ENCODE measurements at regions not wholly inside any gene's neighbourhood (a gene's known extent, or its start where the extent isn't known, plus 50 kb on each side); places are given as distances from the start of the nearest gene placed in this dataset.

DNA sequence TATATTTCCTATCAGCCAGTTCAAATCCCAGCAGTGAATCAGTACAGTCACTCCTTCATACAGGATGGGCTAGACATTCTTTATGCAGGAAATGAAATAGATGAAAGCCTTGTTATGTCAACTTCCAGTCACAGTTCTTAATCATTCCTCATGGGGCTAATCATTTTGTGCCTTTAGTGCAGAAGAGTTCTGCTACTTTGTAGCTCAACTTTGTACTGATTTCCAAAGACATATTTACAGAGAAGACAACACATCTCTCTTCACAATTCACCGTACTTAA is 593.9 kb upstream of the NETO1 start:
- no peak for TF ChIP-seq JUND (IDR thresholded peaks at IDR 0.05; ENCODE audit: low read depth)
- in situ Hi-C loops (cut with HindIII; ENCODE audit: low pct_unique_long_range_greater_than_20kb, low sequenced_read_pairs), result no loop called here
- no peak for DNase-seq (ENCODE audit: low read depth in 1 of 2, low spot score in 1 of 2)

DNA sequence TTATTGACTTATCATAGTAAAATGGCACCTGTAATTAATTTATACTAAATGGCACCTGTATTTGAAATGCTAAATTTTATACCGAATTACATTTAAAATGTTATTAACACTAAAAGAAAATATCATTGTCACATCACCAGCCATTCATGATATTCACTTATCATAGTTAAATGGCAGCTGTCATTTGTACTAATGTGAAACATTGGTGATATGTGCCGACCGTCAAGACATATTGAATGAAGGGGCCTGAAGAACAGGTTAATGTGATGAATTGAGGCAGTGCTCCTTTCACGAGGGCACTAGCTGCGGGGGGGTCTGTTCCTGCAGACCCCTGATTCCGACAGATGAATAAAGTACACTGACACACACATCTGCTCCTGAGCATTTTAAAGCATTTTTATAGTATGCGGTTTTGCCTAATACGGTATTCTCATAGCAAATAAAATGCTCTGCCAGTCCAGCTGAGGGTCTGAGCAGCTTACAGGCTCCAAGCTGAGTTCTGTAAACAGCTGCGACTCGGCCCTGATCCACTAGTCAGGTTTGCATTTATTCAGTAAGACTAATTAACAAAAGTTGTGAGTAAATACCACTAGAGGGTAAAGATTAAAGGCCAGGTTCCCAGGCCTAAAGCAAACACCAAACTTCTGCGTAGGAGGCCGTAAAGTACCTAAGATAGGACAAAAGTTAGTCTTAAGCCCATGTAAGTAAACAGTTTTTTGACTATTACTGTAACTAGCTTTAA is 593.4 kb upstream of the NETO1 start:
- in situ Hi-C loops (cut with HindIII; ENCODE audit: low pct_unique_long_range_greater_than_20kb, low sequenced_read_pairs), result no loop called here
- no peak for TF ChIP-seq JUND (IDR thresholded peaks at IDR 0.05; ENCODE audit: low read depth)
- DNase-seq (ENCODE audit: low read depth in 1 of 2, low spot score in 1 of 2), result no peak

DNA sequence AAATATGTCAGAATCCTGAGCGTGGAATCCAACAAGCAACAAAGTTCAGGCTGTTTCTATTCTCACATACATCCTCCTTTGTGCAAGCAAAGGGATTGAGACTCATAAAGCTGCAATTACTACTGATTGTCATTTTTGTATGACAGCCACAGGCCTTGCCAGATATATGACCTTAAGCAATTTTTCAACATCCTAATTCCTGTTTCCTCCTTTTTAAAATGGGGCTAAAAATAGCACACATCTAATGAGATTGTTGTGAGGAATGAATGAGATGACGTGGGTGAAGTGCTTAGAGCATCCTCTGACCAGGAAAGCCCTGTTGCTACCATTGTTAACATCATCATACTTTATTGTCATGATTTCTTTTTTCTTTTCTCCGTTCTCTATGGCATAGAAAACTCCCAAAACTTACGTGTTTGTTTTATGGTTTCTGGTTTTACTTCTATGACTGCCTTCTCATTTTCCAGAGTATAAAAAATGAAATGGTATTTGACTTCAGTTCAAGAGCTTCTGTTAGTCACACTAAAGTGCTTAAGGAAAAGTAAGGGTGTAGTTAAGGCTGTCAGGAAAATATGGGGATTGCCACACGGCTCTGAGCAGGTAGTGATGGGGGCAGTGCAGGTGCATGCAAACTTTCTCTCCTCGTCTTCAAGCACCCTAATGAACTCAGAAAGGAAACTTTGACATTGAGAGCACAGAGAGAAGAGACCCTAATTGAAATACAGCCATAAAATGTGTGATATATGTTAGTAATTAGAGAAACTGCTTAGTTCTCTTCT is 590.6 kb upstream of the NETO1 start:
- DNase-seq (ENCODE audit: low read depth in 1 of 2, low spot score in 1 of 2), result no peak
- in situ Hi-C loops (cut with HindIII; ENCODE audit: low pct_unique_long_range_greater_than_20kb, low sequenced_read_pairs), result no loop called here
- no peak for TF ChIP-seq JUND (IDR thresholded peaks at IDR 0.05; ENCODE audit: low read depth)

DNA sequence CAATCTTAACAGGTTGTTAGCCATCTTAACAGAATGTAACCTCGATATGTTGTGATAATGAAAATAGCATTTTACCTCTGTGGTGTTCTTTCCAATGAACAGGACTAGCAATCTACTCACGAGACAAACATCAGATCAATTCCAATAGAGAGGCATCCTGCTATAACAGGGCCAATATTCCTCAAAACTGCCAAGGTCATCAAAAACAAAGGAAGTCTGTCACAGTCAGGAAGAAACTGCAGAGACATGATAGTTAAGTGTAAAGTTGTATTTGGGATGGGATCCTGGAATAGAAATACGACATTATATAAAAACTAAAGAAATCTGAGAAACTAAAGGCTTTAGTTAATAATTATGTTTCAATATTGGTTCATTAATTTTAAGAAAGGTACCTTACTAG is 588.9 kb upstream of the NETO1 start:
- no peak for DNase-seq (ENCODE audit: low read depth in 1 of 2, low spot score in 1 of 2)
- in situ Hi-C loops (cut with HindIII; ENCODE audit: low pct_unique_long_range_greater_than_20kb, low sequenced_read_pairs), result no loop called here
- no peak for TF ChIP-seq JUND (IDR thresholded peaks at IDR 0.05; ENCODE audit: low read depth)

DNA sequence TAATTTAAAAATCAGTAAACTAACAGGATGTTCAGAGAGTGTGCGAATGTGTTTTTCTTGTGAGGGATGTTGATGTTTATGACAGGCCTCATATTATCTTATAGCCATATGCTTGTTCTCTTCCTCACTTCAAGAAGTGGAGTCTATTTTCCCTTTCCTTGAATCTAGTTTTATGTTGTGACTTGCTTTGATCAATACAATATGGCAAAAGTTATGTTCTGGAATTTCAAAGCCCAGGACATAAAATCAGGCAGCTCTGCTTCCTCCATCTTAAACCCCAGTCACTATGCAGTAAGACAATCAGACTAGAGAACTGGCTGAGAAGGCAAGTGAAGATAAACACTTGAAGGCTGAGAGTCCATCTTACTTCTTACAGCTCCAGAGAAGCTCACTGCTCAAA is 585.1 kb upstream of the NETO1 start:
- no peak for DNase-seq (ENCODE audit: low read depth in 1 of 2, low spot score in 1 of 2)
- no peak for TF ChIP-seq JUND (IDR thresholded peaks at IDR 0.05; ENCODE audit: low read depth)
- in situ Hi-C loops (cut with HindIII; ENCODE audit: low pct_unique_long_range_greater_than_20kb, low sequenced_read_pairs), result no loop called here

DNA sequence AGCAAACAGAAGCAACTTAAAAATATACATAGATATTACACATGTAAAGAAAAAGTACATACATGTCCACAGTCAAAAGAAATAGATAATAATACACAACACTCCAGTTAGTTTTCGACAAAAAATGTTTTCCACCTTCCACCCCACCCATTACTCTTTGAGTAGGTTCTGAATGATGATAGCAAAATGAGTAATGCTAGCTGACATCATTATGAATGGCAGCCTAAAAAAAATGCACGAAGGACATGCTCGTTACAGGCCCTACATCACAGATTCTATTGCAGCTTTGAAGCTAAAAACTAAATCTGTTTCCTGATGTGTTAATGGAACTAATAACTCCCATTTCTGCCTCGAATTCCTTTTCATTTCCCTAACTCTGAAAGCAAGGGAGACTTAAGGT is 578.7 kb upstream of the NETO1 start:
- DNase-seq (ENCODE audit: low read depth in 1 of 2, low spot score in 1 of 2), result no peak
- no peak for TF ChIP-seq JUND (IDR thresholded peaks at IDR 0.05; ENCODE audit: low read depth)
- in situ Hi-C loops (cut with HindIII; ENCODE audit: low pct_unique_long_range_greater_than_20kb, low sequenced_read_pairs), result no loop called here

DNA sequence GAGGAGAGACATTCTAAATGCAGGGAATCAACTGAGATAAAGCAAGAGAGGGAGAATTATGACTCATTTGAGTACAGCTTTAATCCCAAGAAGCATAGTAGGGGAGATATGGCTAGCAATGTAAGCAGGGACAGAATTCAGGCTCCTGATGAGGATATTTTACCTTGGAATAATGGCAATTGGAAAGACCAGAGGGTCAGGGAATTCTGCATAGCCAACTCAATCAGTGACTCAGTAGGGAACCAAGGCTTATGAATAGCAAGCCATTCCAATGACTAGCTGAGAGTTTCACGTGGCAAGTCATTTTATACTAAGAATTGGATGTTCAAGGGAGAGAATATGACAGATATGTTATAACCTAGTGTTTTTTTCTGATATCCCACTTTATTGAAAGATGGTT is 563.8 kb upstream of the NETO1 start:
- in situ Hi-C loops (cut with HindIII; ENCODE audit: low pct_unique_long_range_greater_than_20kb, low sequenced_read_pairs), result no loop called here
- no peak for TF ChIP-seq JUND (IDR thresholded peaks at IDR 0.05; ENCODE audit: low read depth)
- no peak for DNase-seq (ENCODE audit: low read depth in 1 of 2, low spot score in 1 of 2)

DNA sequence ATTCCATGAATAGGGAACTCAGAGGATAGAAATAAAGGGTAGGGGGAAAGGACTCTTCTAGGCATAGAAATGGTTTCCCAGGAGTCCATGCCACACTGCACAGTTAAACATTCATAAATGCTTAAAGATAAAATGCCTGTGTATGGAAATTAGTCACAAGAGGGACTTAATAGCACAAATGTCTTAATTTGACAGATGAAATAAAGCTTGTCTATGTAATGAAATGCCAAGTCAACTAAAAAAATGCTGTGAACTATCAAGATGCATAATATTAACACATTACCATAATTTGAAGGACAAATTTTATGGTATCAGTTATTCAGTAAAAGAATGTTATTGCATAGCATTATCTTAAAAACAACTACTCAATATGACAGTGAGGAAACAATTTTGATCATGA is 553.2 kb upstream of the NETO1 start:
- in situ Hi-C loops (cut with HindIII; ENCODE audit: low pct_unique_long_range_greater_than_20kb, low sequenced_read_pairs), result no loop called here
- DNase-seq (ENCODE audit: low read depth in 1 of 2, low spot score in 1 of 2), result no peak
- TF ChIP-seq JUND (IDR thresholded peaks at IDR 0.05; ENCODE audit: low read depth), result no peak

DNA sequence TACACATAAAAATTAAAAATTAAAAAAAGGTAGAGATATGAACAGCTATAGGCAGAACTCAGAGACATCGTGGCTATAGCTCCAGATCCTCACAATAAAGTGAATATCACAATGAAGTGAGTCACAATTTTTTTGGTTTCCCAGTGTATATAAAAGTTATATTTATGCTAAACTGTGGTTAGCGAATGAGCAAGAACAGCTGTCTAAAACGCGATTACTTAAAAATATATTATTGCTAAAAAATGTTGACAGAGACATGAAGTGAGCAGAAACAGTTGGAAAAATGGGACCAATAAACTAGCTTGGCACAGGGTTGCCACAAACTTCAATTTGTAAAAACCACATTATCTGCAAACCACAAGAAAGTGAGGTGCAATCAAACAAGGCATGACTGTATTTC is 551.7 kb upstream of the NETO1 start:
- in situ Hi-C loops (cut with HindIII; ENCODE audit: low pct_unique_long_range_greater_than_20kb, low sequenced_read_pairs), result no loop called here
- no peak for DNase-seq (ENCODE audit: low read depth in 1 of 2, low spot score in 1 of 2)
- TF ChIP-seq JUND (IDR thresholded peaks at IDR 0.05; ENCODE audit: low read depth), result no peak

DNA sequence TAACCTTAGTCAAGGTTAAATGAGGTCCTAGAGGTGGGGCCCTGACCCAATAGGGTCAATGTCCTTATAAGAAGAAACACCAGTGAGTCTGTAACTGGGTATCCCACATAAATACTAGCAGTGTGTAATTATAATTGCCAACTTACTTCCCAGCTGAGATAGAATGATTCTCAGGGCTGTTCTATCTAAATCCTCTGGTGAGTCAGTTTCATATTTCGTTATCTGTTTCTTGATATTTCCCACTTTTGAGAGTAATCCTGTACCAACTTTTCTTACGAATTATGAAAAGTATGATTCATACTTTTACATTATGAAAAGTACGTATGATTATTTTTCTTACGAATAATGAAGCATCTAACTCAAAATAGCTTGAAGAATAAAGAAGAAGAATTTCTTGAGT is 546.8 kb upstream of the NETO1 start:
- in situ Hi-C loops (cut with HindIII; ENCODE audit: low pct_unique_long_range_greater_than_20kb, low sequenced_read_pairs), result no loop called here
- DNase-seq (ENCODE audit: low read depth in 1 of 2, low spot score in 1 of 2), result no peak
- TF ChIP-seq JUND (IDR thresholded peaks at IDR 0.05; ENCODE audit: low read depth), result no peak

DNA sequence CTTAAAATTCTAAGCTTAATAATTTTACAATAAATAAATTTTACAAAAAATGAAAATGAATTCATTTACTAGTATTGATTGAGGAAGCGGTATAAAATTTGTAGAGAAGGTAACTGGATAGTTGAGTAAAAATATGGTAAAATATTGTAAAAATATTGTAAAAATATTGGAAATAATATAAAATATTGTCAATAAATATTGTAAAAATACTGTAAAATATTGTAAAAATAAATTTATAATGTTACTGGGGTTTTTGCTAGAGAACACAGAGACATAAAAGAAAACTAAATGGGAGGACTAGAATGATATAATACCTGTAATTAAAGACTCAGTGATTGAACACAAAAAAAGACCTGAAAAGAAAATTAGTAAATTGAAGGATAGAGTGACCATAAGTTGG is 546.3 kb upstream of the NETO1 start:
- no peak for TF ChIP-seq JUND (IDR thresholded peaks at IDR 0.05; ENCODE audit: low read depth)
- in situ Hi-C loops (cut with HindIII; ENCODE audit: low pct_unique_long_range_greater_than_20kb, low sequenced_read_pairs), result no loop called here
- DNase-seq (ENCODE audit: low read depth in 1 of 2, low spot score in 1 of 2), result no peak

DNA sequence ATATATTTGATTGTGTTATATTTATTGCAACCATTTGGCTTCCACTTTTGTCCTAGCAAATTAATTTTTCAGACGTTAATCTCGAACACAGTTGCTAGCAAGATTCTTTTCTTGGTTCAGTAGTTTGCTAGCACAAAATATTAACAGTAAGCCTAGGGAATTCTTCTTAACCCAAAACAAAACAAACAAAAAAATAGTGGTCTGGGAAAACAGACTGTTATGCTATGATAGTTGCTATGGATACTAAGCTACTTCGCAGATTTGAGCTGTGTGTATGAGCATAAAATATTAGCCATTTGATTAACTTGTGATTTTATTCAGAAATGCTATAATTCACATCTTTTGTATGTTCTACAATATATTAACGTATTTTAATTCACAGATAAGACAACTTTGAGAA is 541.5 kb upstream of the NETO1 start:
- TF ChIP-seq JUND (IDR thresholded peaks at IDR 0.05; ENCODE audit: low read depth), result no peak
- DNase-seq (ENCODE audit: low read depth in 1 of 2, low spot score in 1 of 2), result no peak
- in situ Hi-C loops (cut with HindIII; ENCODE audit: low pct_unique_long_range_greater_than_20kb, low sequenced_read_pairs), result no loop called here

DNA sequence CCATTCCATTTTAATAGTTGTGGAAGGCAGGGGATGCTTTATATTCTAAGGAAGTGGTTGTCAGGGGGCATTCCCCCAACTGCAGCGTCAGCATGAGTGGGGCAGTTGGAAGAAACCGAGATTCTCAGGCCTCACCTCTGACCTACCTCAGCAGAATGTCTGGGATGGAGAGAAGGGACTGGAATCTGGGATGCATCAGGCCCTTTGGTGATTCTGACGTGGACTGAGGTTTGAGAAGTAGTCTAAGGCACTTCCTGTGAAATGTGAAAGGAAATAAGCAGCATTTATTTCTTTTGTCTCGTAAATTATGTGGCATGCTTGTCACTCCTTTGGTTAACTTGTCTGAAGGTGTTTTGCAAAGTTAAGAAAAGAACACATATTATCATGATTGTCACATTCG is 540.7 kb upstream of the NETO1 start:
- DNase-seq (ENCODE audit: low read depth in 1 of 2, low spot score in 1 of 2), result no peak
- in situ Hi-C loops (cut with HindIII; ENCODE audit: low pct_unique_long_range_greater_than_20kb, low sequenced_read_pairs), result no loop called here
- no peak for TF ChIP-seq JUND (IDR thresholded peaks at IDR 0.05; ENCODE audit: low read depth)

DNA sequence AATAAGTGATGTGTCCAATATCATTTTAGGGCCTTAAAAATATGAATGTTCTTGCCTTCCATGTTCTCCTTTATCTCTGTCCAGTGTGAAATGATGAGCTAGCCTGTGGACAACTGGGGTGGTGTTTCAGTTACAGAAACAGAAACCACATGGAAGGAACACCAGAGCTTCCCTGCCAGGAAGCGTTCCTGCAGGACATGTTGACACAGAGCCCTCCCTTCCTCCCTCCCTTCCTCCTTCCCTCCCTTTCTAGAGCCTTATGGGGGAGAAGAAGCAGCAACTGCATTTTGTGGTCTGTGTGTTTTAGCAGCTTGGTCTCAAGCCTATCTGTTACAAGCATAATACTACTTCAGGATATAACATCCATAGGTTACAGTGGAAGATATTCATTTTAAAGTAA is 539.7 kb upstream of the NETO1 start:
- no peak for TF ChIP-seq JUND (IDR thresholded peaks at IDR 0.05; ENCODE audit: low read depth)
- in situ Hi-C loops (cut with HindIII; ENCODE audit: low pct_unique_long_range_greater_than_20kb, low sequenced_read_pairs), result no loop called here
- DNase-seq (ENCODE audit: low read depth in 1 of 2, low spot score in 1 of 2), result no peak

All from T47D (cell line).